HG02623 (cell line): ENCODE measurements at regions not wholly inside any gene's neighbourhood (a gene's known extent, or its start where the extent isn't known, plus 50 kb on each side); places are given as distances from the start of the nearest gene placed in this dataset.

Experiments used
- ATAC-seq: cut with Tn5 transposase; IDR thresholded peaks from one replicate; pipeline ENCODE4 v1.9.1; 2021; ENCODE audit warnings: moderate library complexity; ENCODE audit not compliant: unreplicated experiment

- ATAC-seq = no peak
Measured at GRCh38 chr2:21253311-21254027, 129.7 kb downstream of the TDRD15 start.

DNA sequence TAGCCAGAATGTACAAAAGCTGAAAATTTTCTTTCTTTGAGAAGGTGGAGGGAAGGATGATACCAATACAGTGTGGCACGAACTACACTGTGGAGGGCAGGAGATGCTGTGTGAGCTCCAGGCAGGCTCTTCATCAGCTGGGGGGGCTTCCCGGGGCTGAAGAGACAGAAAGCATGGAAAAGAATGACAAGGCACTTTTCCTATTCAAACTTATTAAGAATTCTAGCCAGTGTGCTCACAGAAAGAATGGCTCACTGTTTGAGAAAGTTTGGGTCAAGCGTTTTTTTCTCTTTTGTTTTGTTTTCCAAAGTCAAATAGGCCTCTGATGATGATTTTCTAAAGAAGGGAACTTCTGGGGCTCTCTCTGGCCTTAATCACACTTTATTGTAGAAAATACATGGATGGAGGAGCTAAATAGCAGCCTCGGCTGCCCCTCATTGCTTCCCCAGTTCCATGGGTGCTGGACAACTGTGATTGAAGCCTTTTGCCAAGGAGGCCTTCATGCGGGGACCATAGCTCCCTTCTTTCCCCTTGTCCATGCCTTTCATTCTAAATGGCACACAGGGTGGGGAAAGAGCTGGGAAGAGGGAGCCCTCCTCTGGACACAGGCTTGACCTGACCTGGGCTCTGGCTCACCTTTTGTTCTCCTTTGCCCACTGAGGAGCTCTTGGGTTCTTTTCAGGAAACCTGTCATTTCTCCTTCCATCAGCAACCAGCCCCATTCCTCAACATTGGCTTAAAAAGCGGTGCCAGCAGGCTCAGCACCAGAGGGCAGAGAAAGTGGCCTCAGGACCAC is 130.6 kb downstream of the TDRD15 start:
- no peak for ATAC-seq

DNA sequence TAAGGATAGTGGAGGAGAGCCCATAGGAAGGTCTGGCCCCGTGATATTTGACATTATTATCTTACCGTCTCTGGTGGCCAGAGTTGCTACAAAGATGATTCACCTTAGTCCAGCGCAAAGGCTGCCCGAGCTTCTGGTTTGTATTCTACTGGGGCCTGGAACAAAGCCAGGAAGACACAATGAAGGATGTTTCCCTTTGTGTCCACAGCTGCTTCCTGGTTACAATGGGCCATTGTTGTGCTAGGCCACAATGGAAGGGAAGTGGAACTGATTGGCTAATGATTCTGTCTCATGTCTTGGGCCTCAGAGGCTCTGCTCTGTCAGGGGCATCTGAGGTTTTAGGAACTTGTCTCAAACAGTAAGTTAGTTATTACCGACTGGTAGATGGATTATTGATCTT is 132.2 kb downstream of the TDRD15 start:
- ATAC-seq = peak; percentile 86

DNA sequence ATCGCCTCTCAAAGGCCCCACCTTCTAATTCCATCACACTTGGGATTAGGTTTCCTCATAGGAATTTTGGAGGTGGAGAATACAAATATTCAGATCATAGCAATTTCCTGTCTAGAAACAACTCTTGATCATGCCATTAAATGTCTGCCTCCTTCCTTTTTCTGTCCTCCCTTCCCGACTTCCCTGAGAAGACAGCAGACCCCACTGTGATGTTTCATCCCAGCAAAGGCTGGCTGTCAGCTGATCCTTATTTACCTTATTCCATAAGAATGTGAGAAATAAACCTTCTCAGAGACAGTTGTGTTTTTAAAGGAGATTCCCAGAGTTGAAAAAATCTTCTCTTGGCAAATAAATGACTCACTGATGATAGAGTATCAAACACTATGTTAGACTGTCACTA is 133.9 kb downstream of the TDRD15 start:
- no peak for ATAC-seq

DNA sequence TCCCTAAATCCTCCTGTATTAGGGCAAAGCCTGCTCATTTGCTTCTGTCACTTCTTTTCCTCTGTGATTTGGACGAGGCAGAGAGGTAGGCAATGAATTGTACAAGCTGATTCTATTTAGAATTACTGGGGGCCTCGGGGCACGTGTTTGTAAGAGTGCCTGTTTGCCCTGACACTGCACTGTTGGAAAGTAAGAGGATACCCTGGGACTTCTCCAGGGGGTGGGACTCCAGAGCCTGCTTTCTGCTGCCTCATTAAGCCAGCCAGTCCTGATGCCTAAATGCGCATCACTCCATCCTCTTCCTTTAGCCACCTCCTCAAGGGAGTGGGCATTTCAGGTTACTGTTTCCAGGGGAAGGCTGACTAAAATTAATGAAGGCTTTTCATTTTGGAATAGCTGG is 134.3 kb downstream of the TDRD15 start:
- no peak for ATAC-seq

DNA sequence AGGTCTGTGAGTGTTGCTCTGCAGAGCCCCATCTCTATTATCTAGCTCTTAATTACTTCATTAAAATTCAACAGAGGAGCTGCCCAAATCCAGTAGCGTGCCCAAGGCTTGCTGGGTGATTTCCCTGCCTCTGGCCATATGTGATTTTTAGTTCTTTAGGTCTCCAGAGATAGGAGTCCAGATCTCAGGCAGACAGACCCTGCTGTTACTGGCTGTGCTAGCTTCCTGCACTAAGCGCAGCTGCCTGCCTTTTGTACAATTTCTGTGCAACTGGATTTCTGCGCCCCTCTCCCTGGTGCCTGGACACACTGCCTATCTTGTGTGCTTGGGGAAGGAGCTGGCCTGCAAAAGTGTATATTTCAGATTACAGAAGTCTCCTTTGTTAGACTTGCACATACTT is 136.5 kb downstream of the TDRD15 start:
- no peak for ATAC-seq

DNA sequence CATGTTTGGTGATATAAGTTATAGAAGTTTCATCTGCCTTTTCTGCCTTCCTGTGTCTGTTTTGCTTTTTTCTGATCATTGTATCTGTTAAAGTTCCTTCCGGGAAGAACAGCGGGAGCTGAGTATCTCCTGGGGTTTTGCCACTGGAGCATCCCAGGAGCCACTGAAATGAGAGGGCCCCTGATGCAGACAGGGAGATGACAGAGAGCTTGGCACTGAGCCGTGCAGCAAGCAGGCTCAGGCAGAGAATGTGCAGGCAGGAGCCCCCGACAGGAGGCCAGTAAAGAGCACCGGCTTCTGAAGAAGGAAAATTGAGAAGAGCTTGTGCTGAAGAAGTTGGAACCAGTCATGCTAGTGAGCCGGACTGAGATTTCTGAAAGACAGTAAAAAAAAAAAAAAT is 137.8 kb downstream of the TDRD15 start:
- ATAC-seq = no peak

- ATAC-seq = no peak
Measured at GRCh38 chr2:21262426-21262940, 138.7 kb downstream of the TDRD15 start.

DNA sequence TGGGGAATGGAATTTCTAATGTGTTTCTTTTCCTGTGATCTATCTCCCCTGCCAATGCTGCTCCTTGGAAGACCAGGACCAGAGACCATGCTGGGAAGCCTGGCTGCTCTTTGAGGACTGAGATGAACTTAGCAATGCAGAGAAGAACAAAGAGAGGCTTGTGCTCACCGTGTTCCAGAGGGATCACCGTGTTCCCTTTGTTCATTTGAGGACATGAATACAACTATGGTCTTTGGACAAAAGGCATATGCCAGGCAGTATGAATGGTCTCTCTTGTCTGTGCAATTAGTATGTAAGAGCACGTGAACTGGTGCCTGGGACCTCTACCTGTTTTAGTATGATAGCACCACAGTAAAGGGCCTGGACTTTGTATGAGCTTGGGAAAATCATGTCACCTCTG is 139.9 kb downstream of the TDRD15 start:
- no peak for ATAC-seq

- ATAC-seq = no peak
Measured at GRCh38 chr2:21265752-21266151, 142.0 kb downstream of the TDRD15 start.

GRCh38 chr2:21267232-21267835 is 143.6 kb downstream of the TDRD15 start:
- ATAC-seq = no peak

- no peak for ATAC-seq
Measured at GRCh38 chr2:21268197-21268877, 144.6 kb downstream of the TDRD15 start.

- no peak for ATAC-seq
Measured at GRCh38 chr2:21268878-21269224, 145.1 kb downstream of the TDRD15 start.

GRCh38 chr2:21269382-21269781 is 145.6 kb downstream of the TDRD15 start:
- no peak for ATAC-seq

DNA sequence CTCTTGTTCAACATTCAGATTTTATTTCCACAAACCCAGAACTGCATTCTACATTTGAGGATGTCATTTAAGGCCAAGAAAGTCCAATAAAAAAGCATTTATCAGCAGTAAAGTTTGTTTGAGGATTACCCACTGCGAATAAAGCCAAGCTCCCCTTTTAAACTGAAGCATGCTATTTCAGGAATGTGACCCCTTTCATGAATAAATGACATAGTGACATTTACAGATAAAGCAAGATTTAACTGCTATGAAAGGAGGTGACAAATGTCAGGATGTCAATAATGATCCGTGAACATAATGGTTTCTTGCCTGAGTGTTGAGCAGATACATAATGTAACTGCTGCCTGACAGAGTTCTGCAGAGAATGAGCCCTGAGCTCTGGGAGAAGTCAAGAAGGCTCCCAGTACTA is 146.3 kb downstream of the TDRD15 start:
- no peak for ATAC-seq

DNA sequence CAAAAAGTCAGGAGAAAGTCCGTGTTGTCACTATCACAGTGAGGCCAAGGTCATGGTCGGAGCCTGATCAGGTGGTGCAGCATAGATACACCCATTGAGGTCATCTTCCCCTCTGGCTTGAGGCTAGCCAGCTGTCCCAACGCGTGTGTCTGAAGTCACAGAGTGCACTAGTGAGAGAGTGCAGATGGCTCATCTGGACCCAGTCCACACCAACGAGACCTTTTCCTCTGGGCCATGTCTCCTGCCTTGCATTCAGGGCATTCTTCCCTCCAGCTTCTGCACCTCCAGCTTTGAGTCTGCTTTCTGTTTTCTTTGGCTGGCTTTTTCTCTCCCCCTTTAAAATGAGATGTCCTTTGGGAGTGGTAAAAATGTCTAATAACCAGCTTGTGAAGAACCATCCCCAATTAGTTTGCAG is 146.9 kb downstream of the TDRD15 start:
- ATAC-seq = no peak

GRCh38 chr2:21276163-21276562 is 152.4 kb downstream of the TDRD15 start:
- ATAC-seq = no peak

DNA sequence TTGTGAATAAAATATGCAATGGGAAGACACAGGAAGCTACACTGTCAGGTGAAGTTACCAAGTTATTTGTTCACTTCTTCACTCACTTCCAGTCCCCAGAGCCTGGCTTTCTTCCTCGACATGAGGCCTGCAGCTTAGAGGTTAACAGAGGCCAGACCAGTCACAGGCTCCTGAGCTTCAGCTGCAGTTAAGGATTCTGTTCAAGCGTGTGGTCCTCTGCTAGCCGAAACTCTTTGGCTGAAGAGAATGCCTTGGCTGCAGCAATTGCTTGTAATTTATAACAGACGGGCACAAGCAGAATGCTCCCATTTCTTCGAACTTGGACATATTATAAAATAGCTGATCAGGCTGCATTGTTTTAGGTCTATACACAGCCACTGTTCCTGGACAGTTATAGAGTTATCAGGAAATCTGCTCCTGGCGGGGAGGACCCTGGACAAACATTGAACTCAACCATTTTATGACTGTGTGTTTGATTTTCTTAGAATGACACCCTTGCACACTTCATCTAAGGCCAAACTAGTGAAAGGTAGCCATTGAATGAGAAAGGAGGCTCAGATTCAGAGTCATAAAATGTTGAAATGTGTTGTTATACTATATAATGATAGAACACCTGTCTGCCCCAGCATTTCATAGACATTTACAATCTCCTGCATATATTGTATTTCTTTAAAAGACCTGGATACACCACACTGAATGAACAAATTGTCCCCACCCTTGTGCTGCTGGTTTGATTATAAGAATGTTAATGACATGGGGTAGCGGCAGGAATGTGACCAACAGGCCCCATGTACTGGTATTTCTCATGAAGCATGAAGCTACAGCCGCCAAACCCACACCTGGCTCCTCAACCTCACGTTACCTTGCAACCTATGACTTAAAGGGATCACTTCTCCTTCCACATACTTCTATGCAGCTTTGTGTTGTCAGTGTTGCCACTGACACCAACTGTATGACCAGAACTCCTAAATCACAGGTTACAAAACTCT is 153.6 kb downstream of the TDRD15 start:
- no peak for ATAC-seq

DNA sequence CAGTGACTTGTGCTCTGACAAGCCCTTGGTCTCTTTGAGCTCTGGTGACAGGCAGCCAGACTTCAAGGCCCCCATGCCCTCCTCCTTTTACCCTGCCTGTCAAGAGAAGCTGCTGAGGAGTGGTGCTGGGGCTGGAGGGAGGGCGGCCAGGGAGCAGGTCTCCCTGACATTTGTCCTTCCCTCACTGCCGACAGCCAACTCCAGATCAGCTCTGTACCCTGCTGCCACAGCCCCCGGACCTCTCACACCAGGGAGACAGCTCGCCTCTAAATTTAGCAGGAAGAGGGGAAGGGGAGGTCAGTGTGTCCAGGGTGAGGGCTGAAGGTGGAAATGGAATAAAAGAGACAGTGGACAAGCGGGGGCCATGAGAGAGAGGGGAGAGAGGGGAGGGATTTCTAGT is 155.8 kb downstream of the TDRD15 start:
- no peak for ATAC-seq

DNA sequence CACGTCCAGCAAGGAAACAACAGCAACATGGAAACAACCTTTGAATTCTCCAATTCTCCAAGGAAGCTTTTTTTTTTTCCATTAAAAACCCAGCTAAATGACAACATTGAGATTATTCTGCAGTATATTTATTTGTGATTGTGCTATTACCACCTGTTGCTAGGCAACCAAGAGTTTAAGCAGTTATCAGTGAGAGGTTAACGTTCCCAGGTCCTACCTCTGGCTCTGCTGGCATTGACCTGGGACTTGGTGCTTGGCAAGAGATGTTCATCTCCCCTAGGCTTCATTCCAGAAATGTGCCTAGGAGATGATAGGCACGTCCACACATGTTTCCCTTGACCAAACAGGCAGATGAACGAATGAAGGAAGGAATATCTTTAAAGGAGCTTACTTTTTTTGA is 157.0 kb downstream of the TDRD15 start:
- no peak for ATAC-seq
